Caki2 (cell line): ENCODE measurements at regions not wholly inside any gene's neighbourhood (a gene's known extent, or its start where the extent isn't known, plus 50 kb on each side); places are given as distances from the start of the nearest gene placed in this dataset.
"Not testable (repeated sequence)": the region's sequence is repeated elsewhere in the genome, so short reads cannot be mapped to it uniquely, and the experiment has no call there.

Experiments
- DNase-seq: peaks from one replicate; pipeline ENCODE4 v3.0.0-alpha.2; 2015; ENCODE audit warnings: low read depth
- in situ Hi-C: cut with HindIII; loops from 2 replicates; pipeline ENCODE4 v1.10.0; 2016; ENCODE audit warnings: low sequenced_read_pairs, low pct_unique_long_range_greater_than_20kb, mixed read lengths

- DNase-seq, result no peak
- in situ Hi-C loops, result no loop called here
Observed at GRCh38 chr10:131544495-131544894, 233.0 kb upstream of the TCERG1L start.

GRCh38 chr10:131546086-131546810, 234.7 kb upstream of the TCERG1L start:
- DNase-seq, result no peak
- in situ Hi-C loops, result no loop called here

DNA sequence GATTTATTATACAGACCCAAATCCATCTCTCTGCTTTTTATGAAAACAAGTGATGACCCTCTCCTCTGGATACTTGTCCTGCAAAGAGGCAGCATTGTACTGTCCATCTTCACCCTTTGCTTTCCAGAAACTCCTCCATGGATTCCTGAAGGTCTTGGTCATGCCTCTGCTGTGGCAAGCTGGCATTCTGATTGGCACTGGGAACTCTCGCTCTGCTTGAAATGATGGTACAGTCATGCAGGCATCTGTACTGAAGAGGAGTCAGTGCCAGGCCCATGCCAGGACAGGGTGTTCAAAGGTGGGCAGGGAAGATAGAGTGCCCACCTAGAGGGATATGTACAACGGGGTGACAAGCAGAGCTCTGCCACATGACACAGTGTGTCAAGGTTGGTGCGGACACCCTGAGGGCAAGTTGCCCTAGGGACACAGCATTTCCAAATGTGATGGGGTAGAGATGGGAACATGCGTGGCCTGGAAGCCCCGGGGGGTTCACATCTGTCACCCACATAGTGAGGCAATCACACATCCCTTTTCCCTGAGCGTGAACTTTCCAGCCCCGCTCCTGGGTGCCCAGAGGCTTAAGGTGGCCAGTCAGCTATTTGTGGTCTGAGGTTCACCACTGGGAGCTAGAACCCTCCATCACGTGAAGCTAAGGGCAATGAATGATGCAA, 235.7 kb upstream of the TCERG1L start:
- in situ Hi-C loops, result no loop called here
- no peak for DNase-seq

GRCh38 chr10:131548176-131548575, 236.7 kb upstream of the TCERG1L start:
- in situ Hi-C loops, result no loop called here

DNA sequence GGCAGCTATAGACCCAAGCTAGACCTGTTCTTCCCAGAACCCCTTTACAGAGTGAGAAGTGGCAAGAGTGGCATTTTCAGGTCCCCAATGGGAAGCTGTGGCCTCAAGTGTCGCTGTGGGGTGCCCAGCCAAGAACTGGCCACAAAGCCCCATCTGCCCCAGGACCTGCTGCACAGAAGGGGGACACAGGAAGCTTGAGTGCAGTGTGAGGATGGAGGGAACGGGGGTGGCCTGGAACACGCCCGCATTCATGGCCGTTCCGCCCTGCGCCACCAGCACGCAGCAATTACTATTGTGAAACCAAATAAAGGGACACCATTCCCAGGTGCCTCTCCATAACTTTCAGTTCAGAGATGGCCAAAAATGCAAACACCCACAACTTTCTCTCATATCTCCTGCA, 237.6 kb upstream of the TCERG1L start:
- DNase-seq, result no peak
- in situ Hi-C loops, result no loop called here

More at GRCh38 chr10:131548176-131548575, 236.7 kb upstream of the TCERG1L start:
- no peak for DNase-seq

DNA sequence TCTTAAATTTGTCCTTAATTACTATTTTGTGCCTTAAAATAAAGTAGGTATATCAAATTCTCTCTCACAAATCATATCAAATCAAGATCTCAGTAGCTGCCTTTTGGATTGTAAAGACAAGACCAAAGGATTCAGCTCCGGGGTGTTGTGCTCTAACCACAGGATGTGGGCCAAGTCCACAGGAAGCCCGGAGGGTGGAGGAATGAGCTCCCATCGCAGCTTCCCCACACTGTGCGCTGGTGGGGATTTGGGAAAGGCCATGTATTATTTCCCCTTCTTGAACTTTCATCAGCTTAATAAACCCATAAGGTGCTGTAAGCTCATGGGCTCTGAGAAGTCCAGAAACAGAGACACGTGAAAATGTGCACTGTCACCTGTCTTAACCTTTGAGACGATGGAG, 241.6 kb upstream of the TCERG1L start:
- in situ Hi-C loops, result no loop called here

GRCh38 chr10:131553581-131553980, 242.1 kb upstream of the TCERG1L start:
- DNase-seq, result no peak
- in situ Hi-C loops, result no loop called here

More for the DNA sequence above, 241.6 kb upstream of the TCERG1L start:
- DNase-seq, result no peak

- no peak for DNase-seq
- in situ Hi-C loops, result no loop called here
Observed at GRCh38 chr10:131554821-131555220, 243.3 kb upstream of the TCERG1L start.

GRCh38 chr10:131555406-131555805, 243.9 kb upstream of the TCERG1L start:
- DNase-seq, result no peak
- in situ Hi-C loops, result no loop called here

DNA sequence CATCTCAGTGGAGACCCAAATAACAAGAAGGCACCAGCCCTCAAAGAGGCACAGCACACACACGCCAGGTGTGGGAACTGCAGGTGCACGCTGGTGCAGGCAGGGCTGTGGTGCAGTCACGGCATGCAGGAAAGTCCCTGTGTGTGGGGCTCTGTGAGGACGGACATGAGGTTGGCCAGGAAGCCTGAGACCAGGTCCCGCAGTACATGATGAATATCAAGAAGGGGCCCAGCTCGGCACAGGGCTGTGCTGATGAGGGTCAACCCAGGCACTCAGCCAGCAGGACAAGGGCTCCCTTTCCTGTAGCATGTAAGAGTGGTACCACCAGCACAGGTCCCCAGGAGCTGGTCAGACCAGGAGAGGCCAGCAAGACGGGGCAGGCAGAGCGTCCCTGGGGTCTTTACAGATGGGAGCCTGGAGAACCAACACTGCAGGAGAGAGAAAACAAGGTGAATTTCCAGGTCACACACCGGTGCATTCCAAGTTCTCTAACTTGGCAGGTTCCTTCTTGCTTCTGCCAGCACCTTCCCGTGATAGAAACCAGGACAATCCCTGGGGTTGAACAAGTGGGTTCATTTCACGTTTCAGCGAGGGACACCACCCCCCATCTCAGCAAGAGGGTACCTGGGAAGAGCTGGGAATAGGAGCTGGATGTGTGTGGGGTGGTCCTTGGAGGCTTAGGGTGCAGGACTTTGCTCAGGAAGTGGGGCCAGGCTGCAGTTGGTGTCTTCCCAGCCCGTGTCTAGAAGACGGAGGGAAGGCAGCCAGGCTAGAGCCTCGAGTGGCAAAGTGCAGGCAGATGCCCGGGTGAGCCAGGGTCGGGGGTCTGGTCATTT, 244.8 kb upstream of the TCERG1L start:
- no peak for DNase-seq
- in situ Hi-C loops, result no loop called here

GRCh38 chr10:131556897-131557495, 245.5 kb upstream of the TCERG1L start:
- in situ Hi-C loops, result no loop called here
- DNase-seq, result no peak

GRCh38 chr10:131557956-131558355, 246.4 kb upstream of the TCERG1L start:
- DNase-seq, in situ Hi-C loops: not testable (repeated sequence)

GRCh38 chr10:131559450-131559911, 248.0 kb upstream of the TCERG1L start:
- in situ Hi-C loops, result no loop called here

DNA sequence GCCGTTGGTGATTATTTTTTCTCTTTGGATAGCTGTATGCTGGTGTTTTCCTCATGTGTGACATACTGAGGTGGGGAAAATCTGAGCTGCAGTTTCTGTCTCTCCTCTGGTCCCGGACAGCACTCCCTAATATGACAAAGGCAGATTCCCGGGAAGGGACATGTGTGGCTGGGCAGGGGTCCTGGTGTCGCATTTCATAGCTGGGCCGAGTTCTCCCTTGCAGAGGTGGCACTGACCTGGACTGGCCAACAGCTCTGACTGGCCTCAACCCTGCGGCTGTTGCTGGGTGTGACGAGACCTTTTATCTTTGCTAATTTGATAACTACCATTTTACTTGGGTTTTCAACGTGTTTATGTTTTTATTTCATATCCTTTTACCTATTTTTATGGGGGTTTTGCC, 248.6 kb upstream of the TCERG1L start:
- in situ Hi-C loops, result no loop called here
- no peak for DNase-seq

More at GRCh38 chr10:131559450-131559911, 248.0 kb upstream of the TCERG1L start:
- DNase-seq, result no peak

DNA sequence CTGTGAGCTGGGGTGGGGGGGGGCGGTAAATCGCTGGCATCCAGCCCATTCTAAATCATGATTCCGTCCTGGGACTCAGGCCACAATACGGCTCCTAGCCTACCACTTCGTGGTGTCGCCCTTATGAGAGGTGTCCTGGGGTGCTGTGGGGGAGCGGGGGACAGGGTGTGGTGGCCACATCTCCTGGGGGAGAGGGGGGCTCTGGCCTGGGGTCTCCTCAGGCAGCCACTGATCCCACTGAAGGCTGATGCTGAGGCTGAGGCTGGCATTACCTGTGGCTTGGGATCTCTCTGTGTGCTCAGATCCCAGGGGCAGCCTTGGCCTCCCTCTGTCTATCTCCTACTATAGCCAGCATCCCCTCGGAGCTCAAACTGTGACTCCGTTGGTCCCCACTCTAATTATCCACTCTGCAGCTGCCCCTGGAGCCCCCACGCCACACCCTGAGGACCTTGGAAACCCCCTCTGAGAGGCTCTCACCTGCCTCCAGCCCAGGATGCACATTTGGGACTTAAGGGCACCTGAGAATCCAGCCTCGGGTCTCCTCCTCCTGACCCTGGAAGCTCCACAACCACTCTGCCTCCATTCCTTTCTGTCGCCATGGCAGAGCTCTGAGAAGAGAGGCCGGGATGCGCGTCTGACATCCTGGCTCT, 249.3 kb upstream of the TCERG1L start:
- in situ Hi-C loops, result no loop called here
- DNase-seq, result no peak

DNA sequence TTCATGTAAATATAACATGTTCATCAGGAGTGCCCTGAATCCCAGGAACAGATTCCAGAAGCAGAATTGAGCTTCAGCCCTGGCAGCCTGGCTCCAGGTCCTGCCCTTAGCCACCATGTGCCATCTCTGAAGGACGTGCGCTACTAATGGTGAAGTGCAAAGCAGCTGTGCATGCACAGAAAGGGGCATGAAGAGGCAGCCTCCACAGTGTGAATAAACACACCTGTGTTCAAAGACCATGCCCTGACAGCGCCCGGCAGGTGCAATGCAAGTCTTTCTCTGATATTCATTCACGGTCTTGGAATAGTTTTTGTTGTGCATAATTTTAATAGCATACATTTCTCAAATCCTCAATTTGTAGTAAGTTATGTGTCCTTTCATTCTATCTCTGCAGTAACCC, 250.4 kb upstream of the TCERG1L start:
- in situ Hi-C loops, result no loop called here
- no peak for DNase-seq

- in situ Hi-C loops, result no loop called here
- no peak for DNase-seq
Observed at GRCh38 chr10:131563411-131563810, 251.9 kb upstream of the TCERG1L start.
